K562 (cell line): ENCODE measurements at regions not wholly inside any gene's neighbourhood (a gene's known extent, or its start where the extent isn't known, plus 50 kb on each side); places are given as distances from the start of the nearest gene placed in this dataset.
A peak's percentile ranks its signal among the peaks of the same experiment; 100 is the strongest.

Experiments
- DPF2 ChIP-seq: fragments of 450-650 bp; IDR thresholded peaks from 2 replicates; pipeline ENCODE4 v1.6.1; 2016
- EWSR1 ChIP-seq: fragments of 450-650 bp; IDR thresholded peaks from 2 replicates; pipeline ENCODE4 v1.6.1; 2018; ENCODE audit warnings: borderline replicate concordance, mild to moderate bottlenecking, low read depth, moderate library complexity; ENCODE audit not compliant: partially characterized antibody
- GABPB1 ChIP-seq: sonication (generic); formaldehyde crosslinking; IDR thresholded peaks from 2 replicates; pipeline ENCODE4 v1.8.0; 2022; ENCODE audit warnings: mild to moderate bottlenecking, missing genetic modification reagents
- HMBOX1 ChIP-seq: sonication (generic); IDR thresholded peaks from 2 replicates; pipeline ENCODE4 v1.6.1; 2016
- KLF1 ChIP-seq: fragments of 450-650 bp; IDR thresholded peaks from 2 replicates; pipeline ENCODE4 v1.6.1; 2016; ENCODE audit warnings: missing genetic modification characterization, missing compliant biosample characterization
- MITF ChIP-seq: IDR thresholded peaks from 2 replicates; pipeline ENCODE4 v1.6.1; 2014; ENCODE audit warnings: antibody characterized with exemption
- NFIC ChIP-seq: fragments of 450-650 bp; IDR thresholded peaks from 2 replicates; pipeline ENCODE4 v1.6.1; 2017; ENCODE audit warnings: mild to moderate bottlenecking, inconsistent platforms
- PKNOX1 ChIP-seq: fragments of 450-650 bp; IDR thresholded peaks from 2 replicates; pipeline ENCODE4 v1.6.1; 2016
- POLR2G ChIP-seq: fragments of 200-400 bp; formaldehyde crosslinking; IDR thresholded peaks from 2 replicates; pipeline ENCODE4 v1.6.1; 2017; ENCODE audit warnings: low read depth, mild to moderate bottlenecking, antibody characterized with exemption, low read length, moderate library complexity
- PTBP1 ChIP-seq: fragments of 200-400 bp; formaldehyde crosslinking; IDR thresholded peaks from 2 replicates; pipeline ENCODE4 v1.6.1; 2017; ENCODE audit warnings: low read depth, low read length
- SMARCA5 ChIP-seq: fragments of 450-650 bp; IDR thresholded peaks from 2 replicates; pipeline ENCODE4 v1.6.1; 2016
- VEZF1 ChIP-seq: fragments of 200-800 bp; sonication (Bioruptor generic); IDR thresholded peaks from 2 replicates; pipeline ENCODE4 v1.6.1; 2017; ENCODE audit warnings: missing genetic modification characterization, missing compliant biosample characterization
- ZNF318 ChIP-seq, 2 experiments: fragments of 450-650 bp; IDR thresholded peaks; 2 replicates each; pipeline ENCODE4 v1.6.1; 2016; ENCODE audit warnings: mild to moderate bottlenecking in 2 of 2, borderline replicate concordance in 1 of 2, low read depth in 1 of 2, moderate library complexity in 1 of 2

- TF ChIP-seq HMBOX1, result no peak
- TF ChIP-seq ZNF318 (IDR thresholded peaks at IDR 0.05; ENCODE audit: borderline replicate concordance in 1 of 2, low read depth in 1 of 2), result peak in 1 of 2 experiments; percentile 64; a peak in 1 of 4 replicates
- TF ChIP-seq POLR2G, result no peak
- TF ChIP-seq VEZF1 (CRISPR knock-in tag), result no peak
- no peak for TF ChIP-seq GABPB1 (CRISPR knock-in tag)
- no peak for TF ChIP-seq SMARCA5
- no peak for TF ChIP-seq KLF1 (tag)
- no peak for TF ChIP-seq DPF2
- no peak for TF ChIP-seq MITF
- no peak for TF ChIP-seq NFIC
- TF ChIP-seq EWSR1, result no peak
- no peak for TF ChIP-seq PTBP1
- peak; percentile 48; the same call in 1 of the 2 replicates for TF ChIP-seq PKNOX1
Observed at GRCh38 chr18:25921677-25922421, 168.6 kb downstream of the SS18 start (continued).
